ENCODE measurements at regions not wholly inside any gene's neighbourhood (a gene's known extent, or its start where the extent isn't known, plus 50 kb on each side); places are given as distances from the start of the nearest gene placed in this dataset.

DNA sequence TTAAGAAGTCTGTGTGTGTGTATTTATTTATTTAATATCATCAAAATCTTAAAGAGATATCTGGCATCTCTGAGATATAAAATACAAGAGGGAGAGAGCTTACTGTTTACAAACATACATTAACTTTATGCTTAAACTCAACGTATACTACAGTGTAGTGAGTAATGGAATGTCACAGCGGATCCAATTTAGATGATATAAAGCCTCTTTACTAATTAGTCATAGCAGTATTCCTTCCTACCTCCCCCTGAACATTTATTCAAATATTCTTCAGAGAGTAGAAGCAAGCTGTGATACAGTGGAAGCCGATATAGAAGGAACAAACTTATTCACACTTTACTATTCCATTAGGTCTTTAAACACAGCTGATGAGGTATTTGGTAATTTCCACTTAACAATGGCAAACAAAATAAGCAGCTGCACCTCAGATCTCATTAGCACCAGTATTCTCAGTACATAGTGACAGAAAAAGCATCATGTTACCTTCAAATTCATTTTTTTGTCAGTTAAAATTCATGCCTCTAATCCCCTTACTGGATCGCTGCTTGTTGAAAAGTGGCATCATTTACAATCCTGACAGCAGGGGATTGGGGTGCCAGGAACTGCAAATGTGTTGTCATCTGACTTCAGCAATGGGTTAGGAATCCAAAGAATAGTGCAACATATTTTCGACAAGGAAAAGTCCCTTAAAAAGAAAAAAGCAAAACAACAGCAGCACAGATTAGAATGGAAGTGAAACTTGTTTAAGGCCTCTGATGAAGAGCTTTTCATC, 658.7 kb upstream of the EPHA5 start:
- WGBS, 2 donors (ENCODE audit: low coverage in 1 of 2), result 32 to 38% methylated on average over 4 to 5 of the region's 5 CpGs
- H3K36me3 ChIP-seq, result no peaks in the 10 kb centered on the region

GRCh38 chr4:66307641-66308438, 637.6 kb upstream of the EPHA5 start:
- no peak overlapping the region for H3K27ac ChIP-seq
- TF ChIP-seq POLR2A (IDR thresholded peaks at IDR 0.05), result no peak
- TF ChIP-seq EP300 (IDR thresholded peaks at IDR 0.05), result no peak
- TF ChIP-seq, protein P1, sequence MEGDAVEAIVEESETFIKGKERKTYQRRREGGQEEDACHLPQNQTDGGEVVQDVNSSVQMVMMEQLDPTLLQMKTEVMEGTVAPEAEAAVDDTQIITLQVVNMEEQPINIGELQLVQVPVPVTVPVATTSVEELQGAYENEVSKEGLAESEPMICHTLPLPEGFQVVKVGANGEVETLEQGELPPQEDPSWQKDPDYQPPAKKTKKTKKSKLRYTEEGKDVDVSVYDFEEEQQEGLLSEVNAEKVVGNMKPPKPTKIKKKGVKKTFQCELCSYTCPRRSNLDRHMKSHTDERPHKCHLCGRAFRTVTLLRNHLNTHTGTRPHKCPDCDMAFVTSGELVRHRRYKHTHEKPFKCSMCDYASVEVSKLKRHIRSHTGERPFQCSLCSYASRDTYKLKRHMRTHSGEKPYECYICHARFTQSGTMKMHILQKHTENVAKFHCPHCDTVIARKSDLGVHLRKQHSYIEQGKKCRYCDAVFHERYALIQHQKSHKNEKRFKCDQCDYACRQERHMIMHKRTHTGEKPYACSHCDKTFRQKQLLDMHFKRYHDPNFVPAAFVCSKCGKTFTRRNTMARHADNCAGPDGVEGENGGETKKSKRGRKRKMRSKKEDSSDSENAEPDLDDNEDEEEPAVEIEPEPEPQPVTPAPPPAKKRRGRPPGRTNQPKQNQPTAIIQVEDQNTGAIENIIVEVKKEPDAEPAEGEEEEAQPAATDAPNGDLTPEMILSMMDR (IDR thresholded peaks at IDR 0.05), result no peak
- TF ChIP-seq POLR2AphosphoS5 (IDR thresholded peaks at IDR 0.05), result no peak
- peaks cover 0 to 5% (median 0%) of the 10 kb centered on the region in 3 donors for H3K9me3 ChIP-seq
- H3K27me3 ChIP-seq, result no peaks in the 10 kb centered on the region
- no peaks in the 10 kb centered on the region for H3K4me1 ChIP-seq
- 40 to 80% methylated on average over 1 of the region's 3 CpGs for WGBS, 2 donors (ENCODE audit: low coverage in 1 of 2)
- no peak for ATAC-seq
- no peaks in the 10 kb centered on the region for H3K36me3 ChIP-seq
- no peak overlapping the region for H3K4me3 ChIP-seq

More for the DNA sequence above, 658.7 kb upstream of the EPHA5 start:
- Histone ChIP-seq H3K27ac (no peak overlapping the region), H3K9me3 (no peaks in the 10 kb centered on the region), H3K27me3 (no peaks in the 10 kb centered on the region), H3K4me1 (no peaks in the 10 kb centered on the region), H3K4me3 (no peak overlapping the region)
- TF ChIP-seq, protein P1 (IDR thresholded peaks at IDR 0.05), result no peak
- TF ChIP-seq POLR2AphosphoS5 (IDR thresholded peaks at IDR 0.05) (no peak), POLR2A (IDR thresholded peaks at IDR 0.05) (no peak), EP300 (IDR thresholded peaks at IDR 0.05) (no peak)
- no peak for ATAC-seq

- no peak for ATAC-seq
- no peaks in the 10 kb centered on the region for H3K36me3 ChIP-seq
- no peaks in the 10 kb centered on the region for H3K9me3 ChIP-seq
- H3K27ac ChIP-seq, result no peak overlapping the region
- H3K4me3 ChIP-seq, result no peak overlapping the region
- H3K4me1 ChIP-seq, result no peaks in the 10 kb centered on the region
- TF ChIP-seq, protein P1 (IDR thresholded peaks at IDR 0.05), result no peak
- TF ChIP-seq POLR2AphosphoS5 (IDR thresholded peaks at IDR 0.05) (no peak), EP300 (IDR thresholded peaks at IDR 0.05) (no peak), POLR2A (IDR thresholded peaks at IDR 0.05) (no peak)
- H3K27me3 ChIP-seq, result no peaks in the 10 kb centered on the region
- 48% methylated on average over 2 of the region's 2 CpGs; no CpG with 5 or more reads in 1 of the 2 donors for WGBS, 2 donors (ENCODE audit: low coverage in 1 of 2)
Observed at GRCh38 chr4:66300336-66300934, 630.1 kb upstream of the EPHA5 start.

GRCh38 chr4:66298569-66298968, 628.3 kb upstream of the EPHA5 start:
- Histone ChIP-seq H3K36me3 (no peaks in the 10 kb centered on the region), H3K4me3 (no peak overlapping the region), H3K9me3 (no peaks in the 10 kb centered on the region), H3K27me3 (no peaks in the 10 kb centered on the region), H3K27ac (no peak overlapping the region), H3K4me1 (no peaks in the 10 kb centered on the region)
- TF ChIP-seq POLR2AphosphoS5 (IDR thresholded peaks at IDR 0.05) (no peak), POLR2A (IDR thresholded peaks at IDR 0.05) (no peak), EP300 (IDR thresholded peaks at IDR 0.05) (no peak)
- TF ChIP-seq, protein P1 (IDR thresholded peaks at IDR 0.05), result no peak
- WGBS, 2 donors (ENCODE audit: low coverage in 1 of 2), result 75 to 100% methylated on average over 1 of the region's 1 CpG
- ATAC-seq, result no peak
